Tibial artery (tissue), 4 donors: ENCODE measurements at regions not wholly inside any gene's neighbourhood (a gene's known extent, or its start where the extent isn't known, plus 50 kb on each side); places are given as distances from the start of the nearest gene placed in this dataset.
"Not testable (repeated sequence)": the region's sequence is repeated elsewhere in the genome, so short reads cannot be mapped to it uniquely, and the experiment has no call there.

Experiments used
- DNase-seq, 2 donors: peaks; one replicate each; pipeline ENCODE4 v3.0.0-alpha.2; 2019
- H3K27ac ChIP-seq, 2 donors: fragments of 200-600 bp; sonication (generic) in 1 of 2; 1 replicate in 1 of 2; 2 replicates in 1 of 2; pipeline ENCODE4 v1.5.1; 2018 to 2019; ENCODE audit warnings: mild to moderate bottlenecking in 1 of 2
- H3K27me3 ChIP-seq, 2 donors: fragments of 200-600 bp; sonication (generic) in 1 of 2; one replicate each; pipeline versions ENCODE4 v1.5.1 to v1.6.0; 2016 to 2019
- H3K36me3 ChIP-seq, 3 donors: fragments of 200-600 bp; sonication (generic) in 2 of 3; one replicate each; pipeline ENCODE4 v1.5.1; 2016 to 2019; ENCODE audit warnings: mild to moderate bottlenecking in 2 of 3
- H3K4me1 ChIP-seq, 4 donors: fragments of 200-600 bp; sonication (generic) in 2 of 4; 1 replicate in 3 of 4; 2 replicates in 1 of 4; pipeline ENCODE4 v1.5.1; 2016 to 2019
- H3K4me3 ChIP-seq, 2 donors: fragments of 200-600 bp; sonication (generic) in 1 of 2; 1 replicate in 1 of 2; 2 replicates in 1 of 2; pipeline ENCODE4 v1.5.1; 2018 to 2019; ENCODE audit warnings: mild to moderate bottlenecking in 2 of 2
- H3K9me3 ChIP-seq, 3 donors: fragments of 200-600 bp; sonication (generic) in 1 of 3; one replicate each; pipeline ENCODE4 v1.5.1; 2016 to 2019
- intact Hi-C: fragments of 100-400 bp; cut with DNase I; formaldehyde crosslinking; loops from one replicate; pipeline ENCODE4 v1.15.0; 2023; ENCODE audit warnings: low total_unique reads
- TF ChIP-seq, protein P1 (sequence below), 2 experiments: fragments of 200-600 bp in 1 of 2; fragments of 450-650 bp in 1 of 2; IDR thresholded peaks; one replicate each; pipeline ENCODE4 v1.5.1; 2017 to 2019; ENCODE audit warnings: antibody characterized with exemption in 2 of 2, mild to moderate bottlenecking in 1 of 2, moderate library complexity in 1 of 2

DNA sequence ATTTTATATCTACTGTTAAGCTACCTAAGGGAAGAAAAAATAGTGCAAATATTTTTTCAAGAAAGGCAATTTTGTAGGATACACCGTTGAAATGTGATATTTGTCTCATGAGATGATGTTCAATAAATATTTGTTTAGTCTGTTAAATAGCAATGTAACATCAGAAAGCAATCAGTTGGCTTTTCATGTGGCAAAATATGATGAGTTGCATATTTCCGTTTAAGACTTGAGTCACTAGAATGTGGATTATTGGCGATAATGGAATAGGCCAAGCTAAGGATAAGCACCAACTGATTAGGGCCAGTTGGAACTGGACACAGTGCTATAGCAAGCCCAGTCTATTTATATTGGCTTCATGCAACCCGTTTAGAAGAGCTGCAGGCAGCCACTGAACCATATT lies 250.4 kb upstream of the SLC16A7 start:
- TF ChIP-seq, protein P1, sequence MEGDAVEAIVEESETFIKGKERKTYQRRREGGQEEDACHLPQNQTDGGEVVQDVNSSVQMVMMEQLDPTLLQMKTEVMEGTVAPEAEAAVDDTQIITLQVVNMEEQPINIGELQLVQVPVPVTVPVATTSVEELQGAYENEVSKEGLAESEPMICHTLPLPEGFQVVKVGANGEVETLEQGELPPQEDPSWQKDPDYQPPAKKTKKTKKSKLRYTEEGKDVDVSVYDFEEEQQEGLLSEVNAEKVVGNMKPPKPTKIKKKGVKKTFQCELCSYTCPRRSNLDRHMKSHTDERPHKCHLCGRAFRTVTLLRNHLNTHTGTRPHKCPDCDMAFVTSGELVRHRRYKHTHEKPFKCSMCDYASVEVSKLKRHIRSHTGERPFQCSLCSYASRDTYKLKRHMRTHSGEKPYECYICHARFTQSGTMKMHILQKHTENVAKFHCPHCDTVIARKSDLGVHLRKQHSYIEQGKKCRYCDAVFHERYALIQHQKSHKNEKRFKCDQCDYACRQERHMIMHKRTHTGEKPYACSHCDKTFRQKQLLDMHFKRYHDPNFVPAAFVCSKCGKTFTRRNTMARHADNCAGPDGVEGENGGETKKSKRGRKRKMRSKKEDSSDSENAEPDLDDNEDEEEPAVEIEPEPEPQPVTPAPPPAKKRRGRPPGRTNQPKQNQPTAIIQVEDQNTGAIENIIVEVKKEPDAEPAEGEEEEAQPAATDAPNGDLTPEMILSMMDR (IDR thresholded peaks at IDR 0.05) = no peak
- Histone ChIP-seq H3K36me3 (no peaks in the 10 kb centered on the region), H3K27me3 (no peaks in the 10 kb centered on the region), H3K9me3 (peaks cover 0 to 5% (median 0%) of the 10 kb centered on the region in 3 donors), H3K27ac (no peak overlapping the region), H3K4me1 (no peaks in the 10 kb centered on the region), H3K4me3 (no peak overlapping the region)
- intact Hi-C loops = no loop called here
- no peak for DNase-seq

DNA sequence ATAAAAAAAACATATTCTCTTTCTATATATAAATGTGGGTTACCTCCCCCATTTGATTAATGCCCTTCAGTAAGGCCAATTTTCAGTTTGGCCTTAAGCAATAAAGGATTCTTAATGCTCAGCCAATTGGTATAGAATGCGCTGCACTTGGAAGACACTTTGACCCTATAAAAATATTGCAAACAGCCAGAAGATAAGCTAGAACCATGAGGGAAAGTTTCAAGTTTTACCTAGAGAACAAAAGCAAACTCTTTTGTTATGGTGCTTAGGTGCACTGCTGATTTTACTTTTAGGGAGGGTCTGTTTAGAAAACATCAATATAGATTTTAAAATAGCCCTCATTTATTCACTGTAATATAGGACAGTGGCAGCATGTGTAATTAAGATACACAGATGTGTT lies 251.6 kb upstream of the SLC16A7 start:
- Histone ChIP-seq H3K27me3 (no peaks in the 10 kb centered on the region), H3K4me3 (no peak overlapping the region), H3K27ac (no peak overlapping the region), H3K4me1 (no peaks in the 10 kb centered on the region), H3K9me3 (peaks cover 0 to 5% (median 0%) of the 10 kb centered on the region in 3 donors), H3K36me3 (no peaks in the 10 kb centered on the region)
- TF ChIP-seq, protein P1 (IDR thresholded peaks at IDR 0.05) = no peak
- intact Hi-C loops = no loop called here
- no peak for DNase-seq

DNA sequence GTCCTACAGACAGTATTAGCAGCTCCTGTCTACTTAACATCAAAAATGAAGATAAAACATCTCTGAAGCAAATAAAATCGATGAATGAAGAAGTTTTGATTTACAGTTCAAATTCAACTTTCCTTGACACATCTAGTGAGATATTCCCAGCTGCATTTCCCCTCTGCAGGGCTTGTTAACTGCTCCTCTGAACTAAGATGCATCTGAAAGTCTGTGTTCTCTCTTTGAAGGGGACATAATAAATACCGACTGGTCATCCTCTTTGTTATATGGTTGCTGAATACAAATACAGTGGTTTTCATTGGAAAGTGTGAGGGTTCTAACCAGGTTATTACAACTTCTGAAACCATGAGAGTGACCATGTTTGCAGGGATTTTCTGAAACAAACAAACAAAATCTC lies 266.4 kb upstream of the SLC16A7 start:
- Histone ChIP-seq H3K27ac (no peak overlapping the region), H3K9me3 (no peaks in the 10 kb centered on the region), H3K4me3 (no peak overlapping the region), H3K27me3 (no peaks in the 10 kb centered on the region), H3K4me1 (no peaks in the 10 kb centered on the region), H3K36me3 (no peaks in the 10 kb centered on the region)
- TF ChIP-seq, protein P1 (IDR thresholded peaks at IDR 0.05) = no peak
- intact Hi-C loops = no loop called here
- no peak for DNase-seq

DNA sequence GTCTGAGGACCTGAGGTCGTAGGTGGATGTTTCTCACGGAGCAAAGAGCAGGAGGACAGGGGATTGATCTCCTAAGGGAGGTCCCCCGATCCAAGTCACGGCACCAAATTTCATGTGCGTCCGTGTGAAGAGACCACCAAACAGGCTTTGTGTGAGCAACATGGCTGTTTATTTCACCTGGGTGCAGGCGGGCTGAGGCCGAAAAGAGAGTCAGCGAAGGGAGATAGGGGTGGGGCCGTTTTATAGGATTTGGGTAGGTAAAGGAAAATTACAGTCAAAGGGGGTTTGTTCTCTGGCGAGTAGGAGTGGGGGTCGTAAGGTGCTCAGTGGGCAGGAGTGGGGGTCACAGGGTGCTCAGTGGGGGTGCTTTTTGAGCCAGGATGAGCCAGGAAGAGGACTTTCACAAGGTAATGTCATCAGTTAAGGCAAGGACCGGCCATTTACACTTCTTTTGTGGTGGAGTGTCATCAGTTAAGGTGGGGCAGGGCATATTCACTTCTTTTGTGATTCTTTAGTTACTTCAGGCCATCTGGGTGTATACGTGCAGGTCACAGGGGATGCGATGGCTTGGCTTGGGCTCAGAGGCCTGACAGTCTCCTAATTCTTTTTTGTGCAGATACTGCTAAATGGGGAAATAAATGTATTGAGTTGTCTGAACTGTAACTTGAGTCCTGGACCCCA lies 267.3 kb upstream of the SLC16A7 start:
- H3K36me3 ChIP-seq, H3K4me3 ChIP-seq, DNase-seq, H3K9me3 ChIP-seq, H3K27me3 ChIP-seq, H3K27ac ChIP-seq, H3K4me1 ChIP-seq, intact Hi-C loops: not testable (repeated sequence)

DNA sequence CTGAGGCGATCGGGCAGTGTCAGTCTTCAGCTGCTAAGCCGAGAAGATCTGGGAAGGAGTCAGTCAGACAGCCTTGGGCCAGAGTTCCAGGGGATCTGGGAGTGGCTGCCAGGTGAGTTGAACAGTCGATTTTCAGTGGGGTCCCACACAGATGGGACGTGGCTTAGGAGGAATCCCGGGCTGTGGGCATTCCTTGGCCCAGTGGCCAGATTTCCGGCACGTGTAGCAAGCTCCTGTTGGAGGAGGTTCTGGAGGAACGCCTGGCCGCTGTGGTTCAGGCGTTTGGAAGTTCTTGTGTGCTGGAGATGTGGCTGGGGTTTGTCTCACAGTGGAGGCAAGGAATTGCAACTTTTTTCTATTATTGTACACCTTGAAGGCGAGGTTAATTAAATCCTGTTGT lies 269.4 kb upstream of the SLC16A7 start:
- H3K27me3 ChIP-seq, H3K4me3 ChIP-seq, DNase-seq, H3K36me3 ChIP-seq, H3K9me3 ChIP-seq, H3K4me1 ChIP-seq, H3K27ac ChIP-seq, intact Hi-C loops: not testable (repeated sequence)

DNA sequence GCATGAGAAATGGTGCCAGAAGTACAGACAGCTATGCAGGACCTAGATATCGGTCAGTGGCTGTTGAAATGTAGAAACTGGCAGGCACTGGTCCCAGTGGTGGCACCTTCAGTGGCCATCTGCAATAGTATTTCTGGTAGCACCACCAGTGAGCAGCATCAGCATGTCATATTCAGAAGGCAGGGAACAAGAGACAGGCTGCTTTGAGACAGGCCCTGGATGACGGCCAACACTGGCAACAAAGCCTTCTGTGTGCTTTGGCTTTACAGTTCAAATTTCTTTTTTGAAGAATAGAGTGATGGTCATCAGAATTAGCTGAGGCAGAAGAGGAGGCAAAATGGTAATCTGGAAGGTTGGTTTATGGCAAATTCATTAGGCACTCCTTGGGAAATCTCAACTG lies 273.4 kb upstream of the SLC16A7 start:
- TF ChIP-seq, protein P1 (IDR thresholded peaks at IDR 0.05) = no peak
- H3K27ac ChIP-seq = no peak overlapping the region
- H3K27me3 ChIP-seq = no peaks in the 10 kb centered on the region
- H3K4me3 ChIP-seq = no peak overlapping the region
- intact Hi-C loops = no loop called here
- no peaks in the 10 kb centered on the region for H3K9me3 ChIP-seq
- DNase-seq = no peak
- no peaks in the 10 kb centered on the region for H3K4me1 ChIP-seq
- no peaks in the 10 kb centered on the region for H3K36me3 ChIP-seq

DNA sequence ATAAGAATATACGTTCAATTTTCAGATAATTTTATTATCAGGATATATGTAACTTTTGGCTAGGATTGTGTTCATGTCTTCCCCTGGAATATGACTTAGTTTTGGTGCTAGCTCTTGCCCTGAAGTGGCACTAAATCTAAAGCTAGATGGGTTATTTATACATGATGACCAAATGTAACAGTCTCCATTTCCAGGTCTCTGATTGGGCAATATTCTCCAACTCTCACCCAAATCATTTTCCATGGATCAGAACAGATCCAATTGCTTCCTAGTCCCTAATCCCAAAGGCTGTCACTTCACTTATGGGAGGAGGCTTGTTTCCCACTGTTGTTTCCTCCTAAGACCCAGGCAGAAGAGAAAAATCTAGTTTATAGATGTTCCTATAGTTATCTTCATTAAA lies 274.6 kb upstream of the SLC16A7 start:
- H3K9me3 ChIP-seq = no peaks in the 10 kb centered on the region
- no peak overlapping the region for H3K4me3 ChIP-seq
- H3K36me3 ChIP-seq = no peaks in the 10 kb centered on the region
- intact Hi-C loops = no loop called here
- no peaks in the 10 kb centered on the region for H3K4me1 ChIP-seq
- no peaks in the 10 kb centered on the region for H3K27me3 ChIP-seq
- no peak overlapping the region for H3K27ac ChIP-seq
- TF ChIP-seq, protein P1 (IDR thresholded peaks at IDR 0.05) = no peak
- DNase-seq = no peak
